HG03064 (cell line): ENCODE measurements at regions not wholly inside any gene's neighbourhood (a gene's known extent, or its start where the extent isn't known, plus 50 kb on each side); places are given as distances from the start of the nearest gene placed in this dataset.

Experiments
- ATAC-seq: cut with Tn5 transposase; IDR thresholded peaks from one replicate; pipeline ENCODE4 v1.9.1; 2021; ENCODE audit warnings: low read depth; ENCODE audit not compliant: unreplicated experiment

- no peak for ATAC-seq
Observed at GRCh38 chr3:40593351-40593750, 68.6 kb downstream of the ZNF621 start.

GRCh38 chr3:40597441-40597840 lies 72.7 kb downstream of the ZNF621 start:
- ATAC-seq = no peak

- no peak for ATAC-seq
Observed at GRCh38 chr3:40598338-40598737, 73.6 kb downstream of the ZNF621 start.

- no peak for ATAC-seq
Observed at GRCh38 chr3:40598962-40599361, 74.2 kb downstream of the ZNF621 start.

GRCh38 chr3:40602778-40603385 lies 78.1 kb downstream of the ZNF621 start:
- ATAC-seq = no peak

GRCh38 chr3:40605960-40606359 lies 81.2 kb downstream of the ZNF621 start:
- no peak for ATAC-seq

- ATAC-seq = no peak
Observed at GRCh38 chr3:40608091-40608490, 83.3 kb downstream of the ZNF621 start.

GRCh38 chr3:40613306-40613705 lies 88.5 kb downstream of the ZNF621 start:
- no peak for ATAC-seq

- no peak for ATAC-seq
Observed at GRCh38 chr3:40615110-40615915, 90.6 kb downstream of the ZNF621 start.

- no peak for ATAC-seq
Observed at GRCh38 chr3:40615918-40616819, 91.4 kb downstream of the ZNF621 start.

- ATAC-seq = no peak
Observed at GRCh38 chr3:40617084-40617483, 92.3 kb downstream of the ZNF621 start.

GRCh38 chr3:40618158-40618557 lies 93.4 kb downstream of the ZNF621 start:
- ATAC-seq = no peak

GRCh38 chr3:40620151-40620550 lies 95.4 kb downstream of the ZNF621 start:
- no peak for ATAC-seq

- no peak for ATAC-seq
Observed at GRCh38 chr3:40621252-40621651, 96.5 kb downstream of the ZNF621 start.

- peak; percentile 65 for ATAC-seq
Observed at GRCh38 chr3:40623567-40623966, 98.8 kb downstream of the ZNF621 start.

- no peak for ATAC-seq
Observed at GRCh38 chr3:40624189-40624769, 99.5 kb downstream of the ZNF621 start.

GRCh38 chr3:40627095-40627494 lies 102.3 kb downstream of the ZNF621 start:
- no peak for ATAC-seq

- ATAC-seq = no peak
Observed at GRCh38 chr3:40628984-40629383, 104.2 kb downstream of the ZNF621 start.

- no peak for ATAC-seq
Observed at GRCh38 chr3:40631341-40631995, 106.7 kb downstream of the ZNF621 start.

GRCh38 chr3:40637906-40638305 lies 113.1 kb downstream of the ZNF621 start:
- ATAC-seq = no peak
